Osteoblast (primary cell): ENCODE measurements at regions not wholly inside any gene's neighbourhood (a gene's known extent, or its start where the extent isn't known, plus 50 kb on each side); places are given as distances from the start of the nearest gene placed in this dataset.
"Not testable (repeated sequence)": the region's sequence is repeated elsewhere in the genome, so short reads cannot be mapped to it uniquely, and the experiment has no call there.

Source experiments
- DNase-seq: peaks from one replicate; pipeline ENCODE4 v3.0.0; 2011; ENCODE audit warnings: low spot score, mixed read lengths; ENCODE audit not compliant: insufficient read length; ENCODE audit errors: missing footprints
- H2AFZ ChIP-seq: 2 replicates; pipeline ENCODE4 v1.6.0; 2011; ENCODE audit warnings: mild to moderate bottlenecking, low read length
- H3K27ac ChIP-seq: 2 replicates; pipeline ENCODE4 v1.5.1; 2011; ENCODE audit warnings: mild to moderate bottlenecking, low read depth, low read length, moderate library complexity
- H3K27me3 ChIP-seq: 2 replicates; pipeline ENCODE4 v1.6.0; 2012; ENCODE audit warnings: mild to moderate bottlenecking, control low read depth, inconsistent platforms, low read length, moderate library complexity; ENCODE audit not compliant: insufficient read depth
- H3K36me3 ChIP-seq: 2 replicates; pipeline ENCODE4 v1.5.1; 2011; ENCODE audit warnings: mild to moderate bottlenecking, low read length, control low read depth, moderate library complexity; ENCODE audit not compliant: insufficient read depth
- H3K4me1 ChIP-seq: 2 replicates; pipeline ENCODE4 v1.5.1; 2011; ENCODE audit warnings: mild to moderate bottlenecking, low read length, control low read depth, moderate library complexity; ENCODE audit not compliant: insufficient read depth
- H3K4me2 ChIP-seq: 2 replicates; pipeline ENCODE4 v1.6.0; 2011; ENCODE audit warnings: mild to moderate bottlenecking, low read length; ENCODE audit not compliant: insufficient read depth
- H3K4me3 ChIP-seq: fragments of 200-600 bp; sonication (generic); 3 replicates; pipeline ENCODE4 v1.5.1; 2012; ENCODE audit warnings: mild to moderate bottlenecking, low read length, inconsistent platforms; ENCODE audit not compliant: insufficient read depth
- H3K79me2 ChIP-seq: 2 replicates; pipeline ENCODE4 v1.6.0; 2012; ENCODE audit warnings: mild to moderate bottlenecking, low read length, control low read depth, inconsistent platforms; ENCODE audit not compliant: insufficient read depth
- H3K9me3 ChIP-seq: 2 replicates; pipeline ENCODE4 v1.5.1; 2011; ENCODE audit warnings: low read depth, low read length, control low read depth
- H4K20me1 ChIP-seq: 2 replicates; pipeline ENCODE4 v1.6.0; 2012; ENCODE audit warnings: mild to moderate bottlenecking, low read length, control low read depth; ENCODE audit not compliant: insufficient read depth
- CTCF ChIP-seq: IDR thresholded peaks from 2 replicates; pipeline ENCODE4 v1.5.1; 2011; ENCODE audit warnings: mild to moderate bottlenecking, low read depth, low read length, moderate library complexity; ENCODE audit errors: extremely low read depth

GRCh38 chrX:86964321-86964720 lies 553.3 kb upstream of the KLHL4 start:
- no peak overlapping the region for H2AFZ ChIP-seq
- no peak for DNase-seq
- H3K4me1 ChIP-seq, result no peaks in the 10 kb centered on the region
- H3K27ac ChIP-seq, result no peak overlapping the region
- H3K36me3 ChIP-seq, result no peaks in the 10 kb centered on the region
- H3K27me3 ChIP-seq, result no peaks in the 10 kb centered on the region
- TF ChIP-seq CTCF, result no peak
- no peaks in the 10 kb centered on the region for H4K20me1 ChIP-seq
- no peaks in the 10 kb centered on the region for H3K79me2 ChIP-seq
- no peak overlapping the region for H3K4me2 ChIP-seq
- H3K4me3 ChIP-seq, result no peak overlapping the region
- H3K9me3 ChIP-seq, result peaks cover 5% of the 10 kb centered on the region

- no peaks in the 10 kb centered on the region for H3K4me1 ChIP-seq
- no peak overlapping the region for H3K27ac ChIP-seq
- H3K36me3 ChIP-seq, result no peaks in the 10 kb centered on the region
- H3K4me2 ChIP-seq, result no peak overlapping the region
- no peak overlapping the region for H2AFZ ChIP-seq
- H3K79me2 ChIP-seq, result no peaks in the 10 kb centered on the region
- no peak for TF ChIP-seq CTCF
- H3K27me3 ChIP-seq, result no peaks in the 10 kb centered on the region
- no peaks in the 10 kb centered on the region for H3K9me3 ChIP-seq
- DNase-seq, result no peak
- H3K4me3 ChIP-seq, result no peak overlapping the region
- H4K20me1 ChIP-seq, result no peaks in the 10 kb centered on the region
Measured at GRCh38 chrX:86981326-86981879, 536.2 kb upstream of the KLHL4 start.

GRCh38 chrX:86987351-86987750 lies 530.3 kb upstream of the KLHL4 start:
- not testable (repeated sequence) for H3K4me1 ChIP-seq, H3K79me2 ChIP-seq, DNase-seq, H3K36me3 ChIP-seq, H3K27me3 ChIP-seq, H2AFZ ChIP-seq, H3K27ac ChIP-seq, H3K4me2 ChIP-seq, H4K20me1 ChIP-seq, H3K4me3 ChIP-seq, H3K9me3 ChIP-seq

- H2AFZ ChIP-seq, result no peak overlapping the region
- H3K27ac ChIP-seq, result no peak overlapping the region
- H3K27me3 ChIP-seq, result no peaks in the 10 kb centered on the region
- H3K4me2 ChIP-seq, result no peak overlapping the region
- TF ChIP-seq CTCF, result no peak
- no peaks in the 10 kb centered on the region for H3K36me3 ChIP-seq
- no peaks in the 10 kb centered on the region for H4K20me1 ChIP-seq
- no peak overlapping the region for H3K4me3 ChIP-seq
- DNase-seq, result no peak
- no peaks in the 10 kb centered on the region for H3K9me3 ChIP-seq
- no peaks in the 10 kb centered on the region for H3K4me1 ChIP-seq
- no peaks in the 10 kb centered on the region for H3K79me2 ChIP-seq
Measured at GRCh38 chrX:87003031-87003430, 514.6 kb upstream of the KLHL4 start.
